ENCODE measurements at regions not wholly inside any gene's neighbourhood (a gene's known extent, or its start where the extent isn't known, plus 50 kb on each side); places are given as distances from the start of the nearest gene placed in this dataset.
"Not testable (repeated sequence)": the region's sequence is repeated elsewhere in the genome, so short reads cannot be mapped to it uniquely, and the experiment has no call there.

DNA sequence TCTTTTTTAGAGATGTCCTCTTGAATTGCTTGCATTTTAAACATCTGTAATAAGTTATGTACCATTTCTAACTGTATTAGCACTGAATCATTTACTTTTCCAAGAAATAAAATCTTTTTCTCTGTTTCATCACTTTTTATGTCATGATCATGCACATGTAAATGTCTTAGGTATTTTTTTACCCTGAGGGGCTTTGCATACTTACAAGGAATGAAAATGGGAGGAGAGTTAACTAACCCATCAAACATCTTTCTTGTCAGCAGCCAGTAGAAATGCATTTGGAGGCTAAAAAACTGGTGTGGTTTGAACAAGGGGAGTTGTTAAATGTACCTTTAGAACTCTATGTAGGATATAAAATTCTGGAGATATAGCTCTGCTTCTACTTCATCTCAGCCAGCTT is 1080.3 kb downstream of the GALC start:
- DNase-seq (ENCODE audit: low read depth), result no peak
- no peak overlapping the region for H3K4me3 ChIP-seq (ENCODE audit: low read depth, low read length)
- TF ChIP-seq, protein P1, sequence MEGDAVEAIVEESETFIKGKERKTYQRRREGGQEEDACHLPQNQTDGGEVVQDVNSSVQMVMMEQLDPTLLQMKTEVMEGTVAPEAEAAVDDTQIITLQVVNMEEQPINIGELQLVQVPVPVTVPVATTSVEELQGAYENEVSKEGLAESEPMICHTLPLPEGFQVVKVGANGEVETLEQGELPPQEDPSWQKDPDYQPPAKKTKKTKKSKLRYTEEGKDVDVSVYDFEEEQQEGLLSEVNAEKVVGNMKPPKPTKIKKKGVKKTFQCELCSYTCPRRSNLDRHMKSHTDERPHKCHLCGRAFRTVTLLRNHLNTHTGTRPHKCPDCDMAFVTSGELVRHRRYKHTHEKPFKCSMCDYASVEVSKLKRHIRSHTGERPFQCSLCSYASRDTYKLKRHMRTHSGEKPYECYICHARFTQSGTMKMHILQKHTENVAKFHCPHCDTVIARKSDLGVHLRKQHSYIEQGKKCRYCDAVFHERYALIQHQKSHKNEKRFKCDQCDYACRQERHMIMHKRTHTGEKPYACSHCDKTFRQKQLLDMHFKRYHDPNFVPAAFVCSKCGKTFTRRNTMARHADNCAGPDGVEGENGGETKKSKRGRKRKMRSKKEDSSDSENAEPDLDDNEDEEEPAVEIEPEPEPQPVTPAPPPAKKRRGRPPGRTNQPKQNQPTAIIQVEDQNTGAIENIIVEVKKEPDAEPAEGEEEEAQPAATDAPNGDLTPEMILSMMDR (IDR thresholded peaks at IDR 0.05; ENCODE audit: control insufficient read depth, extremely low read depth, insufficient read depth), result no peak

DNA sequence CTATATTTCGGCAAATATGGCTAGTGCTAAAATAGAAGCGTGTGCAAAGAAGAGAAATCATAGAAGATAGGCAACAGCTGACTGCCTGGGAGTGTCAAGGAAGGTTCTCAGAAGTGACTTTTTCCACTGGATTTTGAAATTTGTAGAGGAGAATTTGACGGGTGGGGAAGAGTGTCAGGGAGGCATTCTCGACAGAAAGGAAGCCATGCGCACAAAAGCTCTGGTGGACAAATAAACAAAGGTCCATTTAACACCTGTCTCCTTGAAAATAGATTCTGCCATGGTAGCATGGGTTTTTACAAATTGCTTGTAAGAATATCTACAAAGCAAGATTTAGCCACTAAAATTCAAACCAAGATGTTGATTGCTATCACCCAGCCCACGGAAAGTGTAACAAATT is 1081.5 kb downstream of the GALC start:
- no peak overlapping the region for H3K4me3 ChIP-seq (ENCODE audit: low read depth, low read length)
- TF ChIP-seq, protein P1 (IDR thresholded peaks at IDR 0.05; ENCODE audit: control insufficient read depth, extremely low read depth, insufficient read depth), result no peak
- no peak for DNase-seq (ENCODE audit: low read depth)

DNA sequence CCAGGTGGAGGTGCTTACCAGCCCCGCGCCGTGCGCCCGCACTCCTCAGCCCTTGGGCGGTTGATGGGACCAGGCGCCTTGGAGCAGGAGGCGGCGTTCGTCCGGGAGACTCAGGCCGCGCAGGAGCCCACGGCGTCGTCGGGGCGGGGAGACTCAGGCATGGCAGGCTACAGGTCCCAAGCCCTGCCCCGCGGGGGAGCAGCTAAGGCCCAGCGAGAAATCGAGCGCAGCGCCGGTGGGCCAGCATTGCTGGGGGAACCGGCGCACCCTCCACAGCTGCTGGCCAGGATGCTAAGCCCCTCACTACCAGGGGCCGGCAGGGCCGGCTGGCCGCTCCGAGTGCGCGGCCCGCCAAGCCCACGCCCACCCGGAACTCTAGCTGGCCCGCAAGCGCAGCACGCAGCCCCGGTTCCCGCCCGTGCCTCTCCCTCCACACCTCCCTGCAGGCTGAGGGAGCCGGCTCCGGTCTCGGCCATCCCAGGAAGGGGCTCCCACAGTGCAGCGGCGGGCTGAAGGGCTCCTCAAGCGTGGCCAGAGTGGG is 1087.5 kb downstream of the GALC start:
- not testable (repeated sequence) for H3K4me3 ChIP-seq (ENCODE audit: low read depth, low read length)

DNA sequence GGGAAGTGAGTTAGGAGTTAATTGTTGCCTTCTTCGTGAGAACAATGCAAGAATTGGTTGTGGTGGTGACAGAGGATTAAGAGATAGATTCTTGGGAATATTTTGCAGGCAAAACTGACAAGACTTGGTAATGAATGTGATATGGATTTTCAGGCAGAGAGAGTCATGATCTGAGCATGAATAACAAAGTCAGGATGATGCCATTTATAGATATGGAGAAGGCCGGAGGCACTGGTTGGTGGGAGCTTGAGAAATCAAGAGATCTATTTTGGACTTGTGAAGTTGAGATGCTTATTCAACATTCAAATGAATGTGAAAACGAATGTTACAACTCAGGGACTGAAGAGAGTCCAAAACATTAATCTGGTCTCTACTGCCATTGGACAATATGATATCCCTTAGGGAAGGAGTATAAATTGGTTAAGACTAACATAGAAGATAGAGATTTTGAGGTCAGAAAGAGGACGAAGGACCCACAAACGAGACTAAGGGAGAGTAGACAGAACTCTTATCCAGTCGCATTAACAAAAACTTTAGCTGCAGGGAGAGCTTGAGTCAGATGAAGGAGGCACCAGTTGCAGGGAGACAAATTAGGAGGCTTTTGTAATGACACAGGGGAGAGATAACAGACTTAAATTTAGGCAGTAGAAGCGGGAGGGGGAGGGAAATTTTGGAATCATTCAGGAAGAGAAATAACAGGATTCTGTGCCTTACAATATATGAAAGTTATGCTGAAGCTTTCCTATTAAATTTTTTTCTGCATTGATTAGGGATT is 1090.6 kb downstream of the GALC start:
- TF ChIP-seq, protein P1 (IDR thresholded peaks at IDR 0.05; ENCODE audit: control insufficient read depth, extremely low read depth, insufficient read depth), result no peak
- no peak overlapping the region for H3K4me3 ChIP-seq (ENCODE audit: low read depth, low read length)
- DNase-seq (ENCODE audit: low read depth), result no peak

More for the DNA sequence above, 1087.5 kb downstream of the GALC start:
- DNase-seq (ENCODE audit: low read depth), result not testable (repeated sequence)

DNA sequence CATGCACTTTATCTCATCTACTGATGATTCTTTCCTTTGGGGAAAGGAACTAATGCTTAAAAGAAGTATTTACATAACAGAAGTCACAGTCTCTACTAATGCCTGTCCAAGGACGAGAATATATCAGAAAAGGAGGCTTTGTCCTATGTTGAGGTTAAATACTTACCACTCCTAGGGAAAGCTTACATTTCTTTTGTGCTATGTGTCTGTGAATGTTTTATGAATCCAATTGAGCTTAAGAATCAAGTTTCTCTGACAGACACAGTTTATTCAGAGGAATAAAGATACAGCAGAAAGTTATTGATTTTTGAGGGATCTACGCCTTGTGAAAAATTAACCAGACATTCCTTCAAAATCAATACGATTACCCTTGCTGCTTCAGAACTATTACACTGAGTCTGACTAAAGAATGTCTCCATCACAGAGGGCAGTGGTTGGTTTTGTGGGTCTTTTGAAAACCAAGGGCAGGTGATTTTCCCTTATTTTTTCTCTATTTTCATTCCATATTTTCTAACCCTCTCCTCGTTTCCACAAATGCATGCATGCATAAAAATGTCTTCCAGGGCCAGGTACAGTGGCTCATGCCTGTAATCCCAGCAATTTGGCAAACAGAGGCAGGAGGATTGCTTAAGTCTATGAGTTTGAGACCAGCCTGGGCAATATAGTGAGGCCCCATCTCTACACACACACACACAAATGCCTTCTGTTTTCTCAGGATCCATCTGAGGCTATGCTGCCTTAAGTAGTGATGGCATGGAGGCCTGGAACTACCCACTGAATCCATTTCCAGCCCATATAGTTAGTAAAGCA is 1095.1 kb downstream of the GALC start:
- DNase-seq (ENCODE audit: low read depth), result no peak
- H3K4me3 ChIP-seq (ENCODE audit: low read depth, low read length), result no peak overlapping the region
- TF ChIP-seq, protein P1 (IDR thresholded peaks at IDR 0.05; ENCODE audit: control insufficient read depth, extremely low read depth, insufficient read depth), result no peak

DNA sequence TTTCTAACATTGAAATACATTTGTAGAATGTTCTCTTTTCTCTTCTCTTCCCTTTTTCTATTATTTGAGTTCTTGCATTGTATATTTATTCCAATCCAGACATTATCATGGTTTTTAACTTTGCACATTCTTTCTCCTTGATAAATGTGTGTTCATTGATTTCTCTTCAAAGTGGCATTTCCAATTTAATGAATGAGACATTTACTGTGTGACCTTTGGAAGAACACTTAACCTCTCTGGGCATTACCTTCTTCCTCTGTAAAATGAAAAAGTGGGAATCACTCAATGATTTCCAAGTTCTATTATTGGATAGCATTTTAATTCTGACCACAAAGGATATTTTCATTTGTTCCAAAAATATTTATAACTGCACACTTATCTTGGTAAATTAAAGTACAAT is 1095.8 kb downstream of the GALC start:
- TF ChIP-seq, protein P1 (IDR thresholded peaks at IDR 0.05; ENCODE audit: control insufficient read depth, extremely low read depth, insufficient read depth), result no peak
- DNase-seq (ENCODE audit: low read depth), result no peak
- H3K4me3 ChIP-seq (ENCODE audit: low read depth, low read length), result no peak overlapping the region

DNA sequence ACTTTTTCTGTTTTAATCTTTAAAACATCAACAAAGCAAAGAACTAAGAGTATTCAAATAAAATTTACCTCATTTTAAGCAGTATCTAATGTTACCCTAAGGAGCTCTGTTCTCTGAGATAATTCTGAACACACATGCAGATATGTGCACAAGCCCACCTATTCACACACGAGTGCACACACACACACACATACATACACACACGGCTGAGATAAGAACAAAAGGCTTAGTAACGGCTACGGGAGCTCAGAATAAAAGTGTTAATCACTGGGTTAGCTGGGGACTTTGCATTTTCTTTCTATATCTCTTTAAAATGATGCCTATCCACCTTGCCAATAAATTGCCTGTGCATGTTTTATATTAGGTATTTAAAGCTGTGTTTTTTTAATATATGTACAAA is 1096.3 kb downstream of the GALC start:
- DNase-seq (ENCODE audit: low read depth), result no peak
- TF ChIP-seq, protein P1 (IDR thresholded peaks at IDR 0.05; ENCODE audit: control insufficient read depth, extremely low read depth, insufficient read depth), result no peak
- H3K4me3 ChIP-seq (ENCODE audit: low read depth, low read length), result no peak overlapping the region
